ENCODE measurements at regions not wholly inside any gene's neighbourhood (a gene's known extent, or its start where the extent isn't known, plus 50 kb on each side); places are given as distances from the start of the nearest gene placed in this dataset.
A peak's percentile ranks its signal among the peaks of the same experiment; 100 is the strongest.

DNA sequence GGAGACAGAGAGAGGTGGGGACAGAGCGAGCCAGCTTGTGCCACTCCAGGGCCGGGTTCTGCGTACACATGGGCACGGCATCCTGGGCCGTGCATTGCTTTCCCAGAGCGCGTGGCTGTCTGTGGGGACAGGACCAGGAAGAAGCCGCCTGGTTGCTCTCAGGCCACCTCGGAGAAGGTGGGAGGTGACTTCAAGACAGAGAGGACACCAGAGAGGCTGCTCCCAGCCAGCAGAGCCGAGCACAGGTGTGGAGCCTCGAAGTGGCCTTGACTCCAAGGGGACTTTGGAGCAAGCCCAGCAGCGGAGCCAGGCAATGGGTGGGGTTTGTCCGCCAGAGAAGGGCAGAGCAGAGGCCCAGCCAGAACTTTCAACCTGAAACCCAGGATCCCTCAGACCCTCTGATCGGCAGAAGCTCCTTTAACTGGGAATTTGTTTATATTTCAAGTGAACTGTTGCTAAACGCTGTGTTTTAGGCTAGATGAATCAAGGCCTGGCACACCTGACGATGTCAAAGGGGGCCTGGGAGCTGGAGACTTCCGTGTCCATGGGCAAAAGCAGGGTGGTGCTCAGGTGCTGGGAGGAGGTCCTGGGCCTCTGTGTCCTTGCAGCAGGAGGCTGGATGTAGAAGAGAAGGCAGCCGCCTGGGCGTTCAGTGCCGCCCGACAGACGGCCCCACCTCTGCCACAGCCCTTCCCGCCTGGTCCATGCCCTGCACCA, 262.1 kb downstream of the DLL1 start:
- H3K27ac ChIP-seq (ENCODE audit: low read depth, low read length) = no peak overlapping the region
- no peaks in the 10 kb centered on the region for H3K36me3 ChIP-seq (ENCODE audit: control insufficient read depth in 5 of 5, insufficient read depth in 5 of 5, low read length in 5 of 5)
- peaks cover 2 to 15% (median 8%) of the 10 kb centered on the region in 5 donors for H3K4me1 ChIP-seq (ENCODE audit: control insufficient read depth in 5 of 5, insufficient read depth in 5 of 5, low read length in 5 of 5)
- peaks cover 0 to 8% (median 4%) of the 10 kb centered on the region in 5 donors for H3K9me3 ChIP-seq (ENCODE audit: control insufficient read depth in 5 of 5, low read length in 5 of 5)
- H3K4me3 ChIP-seq (ENCODE audit: low read depth in 1 of 5, low read length in 5 of 5) = no peak overlapping the region
- H3K9ac ChIP-seq (ENCODE audit: low read length in 5 of 5) = no peak overlapping the region
- H3K27me3 ChIP-seq (ENCODE audit: control insufficient read depth in 5 of 5, insufficient read depth in 4 of 5, low read length in 5 of 5) = peaks cover 0 to 2% (median 0%) of the 10 kb centered on the region in 5 donors

DNA sequence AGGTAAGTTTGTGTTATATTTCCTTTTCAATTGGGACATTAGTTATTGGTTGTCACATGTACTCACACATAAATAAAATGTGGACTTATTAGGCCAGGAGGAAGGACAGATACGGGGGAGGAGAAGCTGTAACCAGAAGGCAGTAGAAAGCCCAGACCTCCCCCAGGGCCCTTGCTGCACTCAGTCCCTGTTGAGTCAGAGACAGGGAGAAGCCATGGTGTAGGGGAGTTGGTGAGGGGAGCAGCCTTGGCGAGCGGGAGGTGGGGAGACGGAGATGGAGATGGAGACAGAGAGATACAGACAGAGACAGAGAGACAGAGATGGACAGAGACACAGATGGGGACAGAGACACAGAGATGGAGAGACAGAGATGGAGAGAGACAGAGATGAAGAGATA, 263.2 kb downstream of the DLL1 start:
- H3K27ac ChIP-seq (ENCODE audit: low read depth, low read length) = no peak overlapping the region

DNA sequence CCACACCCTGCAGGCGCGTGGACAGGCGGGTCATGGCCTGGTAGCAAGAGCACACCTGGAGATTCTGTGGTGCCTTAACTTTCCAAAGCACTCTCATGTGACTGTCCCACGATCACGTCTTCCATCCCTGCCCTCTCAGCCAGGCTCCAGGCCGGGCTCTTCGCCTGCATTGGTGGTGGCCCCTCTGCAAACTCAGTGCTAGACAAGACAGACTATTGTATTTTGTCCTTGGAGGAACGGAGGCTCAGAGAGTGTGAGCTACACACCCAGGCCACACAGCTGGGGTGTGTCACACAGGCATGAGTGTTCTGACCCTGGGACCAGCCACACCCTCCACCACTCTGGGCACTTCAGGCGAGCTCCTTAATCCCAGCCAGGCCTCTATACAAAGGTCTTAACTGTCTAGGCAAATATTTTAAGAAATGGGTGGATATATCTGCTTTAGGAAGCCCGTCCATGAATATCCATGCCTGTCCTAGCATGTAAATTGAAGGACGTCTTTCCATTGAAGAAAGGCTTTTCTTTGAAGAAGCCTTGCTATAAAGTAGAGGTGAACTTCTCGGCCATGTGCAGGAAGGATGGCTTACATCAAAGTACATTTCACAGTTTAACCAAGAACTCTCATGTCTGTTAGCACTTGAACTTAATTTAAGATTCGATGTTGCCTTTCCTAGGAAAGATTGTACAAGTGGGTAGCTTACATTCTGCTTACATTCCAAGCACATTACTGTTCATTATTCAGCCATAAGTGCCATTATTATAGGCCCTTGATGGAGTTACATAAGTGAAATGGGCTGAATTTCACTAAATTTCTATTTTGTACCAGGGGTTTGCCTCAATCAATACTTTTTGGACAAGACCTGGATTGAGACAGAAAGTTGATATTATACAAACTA, 263.9 kb downstream of the DLL1 start:
- no peaks in the 10 kb centered on the region for H3K9me3 ChIP-seq (ENCODE audit: control insufficient read depth in 5 of 5, low read length in 5 of 5)
- H3K4me1 ChIP-seq (ENCODE audit: control insufficient read depth in 5 of 5, insufficient read depth in 5 of 5, low read length in 5 of 5) = peaks cover 2 to 20% (median 12%) of the 10 kb centered on the region in 5 donors
- peaks cover 0 to 4% (median 3%) of the 10 kb centered on the region in 5 donors for H3K27me3 ChIP-seq (ENCODE audit: control insufficient read depth in 5 of 5, insufficient read depth in 4 of 5, low read length in 5 of 5)
- H3K36me3 ChIP-seq (ENCODE audit: control insufficient read depth in 5 of 5, insufficient read depth in 5 of 5, low read length in 5 of 5) = no peaks in the 10 kb centered on the region
- H3K9ac ChIP-seq (ENCODE audit: low read length in 5 of 5) = no peak overlapping the region
- no peak overlapping the region for H3K4me3 ChIP-seq (ENCODE audit: low read depth in 1 of 5, low read length in 5 of 5)
- H3K27ac ChIP-seq (ENCODE audit: low read depth, low read length) = no peak overlapping the region

More for the DNA sequence above, 263.2 kb downstream of the DLL1 start:
- H3K9ac ChIP-seq (ENCODE audit: low read length in 5 of 5) = no peak overlapping the region
- no peaks in the 10 kb centered on the region for H3K9me3 ChIP-seq (ENCODE audit: control insufficient read depth in 5 of 5, low read length in 5 of 5)
- peaks cover 0 to 4% (median 0%) of the 10 kb centered on the region in 5 donors for H3K27me3 ChIP-seq (ENCODE audit: control insufficient read depth in 5 of 5, insufficient read depth in 4 of 5, low read length in 5 of 5)
- H3K4me1 ChIP-seq (ENCODE audit: control insufficient read depth in 5 of 5, insufficient read depth in 5 of 5, low read length in 5 of 5) = peaks cover 2 to 20% (median 11%) of the 10 kb centered on the region in 5 donors
- H3K36me3 ChIP-seq (ENCODE audit: control insufficient read depth in 5 of 5, insufficient read depth in 5 of 5, low read length in 5 of 5) = no peaks in the 10 kb centered on the region
- no peak overlapping the region for H3K4me3 ChIP-seq (ENCODE audit: low read depth in 1 of 5, low read length in 5 of 5)

DNA sequence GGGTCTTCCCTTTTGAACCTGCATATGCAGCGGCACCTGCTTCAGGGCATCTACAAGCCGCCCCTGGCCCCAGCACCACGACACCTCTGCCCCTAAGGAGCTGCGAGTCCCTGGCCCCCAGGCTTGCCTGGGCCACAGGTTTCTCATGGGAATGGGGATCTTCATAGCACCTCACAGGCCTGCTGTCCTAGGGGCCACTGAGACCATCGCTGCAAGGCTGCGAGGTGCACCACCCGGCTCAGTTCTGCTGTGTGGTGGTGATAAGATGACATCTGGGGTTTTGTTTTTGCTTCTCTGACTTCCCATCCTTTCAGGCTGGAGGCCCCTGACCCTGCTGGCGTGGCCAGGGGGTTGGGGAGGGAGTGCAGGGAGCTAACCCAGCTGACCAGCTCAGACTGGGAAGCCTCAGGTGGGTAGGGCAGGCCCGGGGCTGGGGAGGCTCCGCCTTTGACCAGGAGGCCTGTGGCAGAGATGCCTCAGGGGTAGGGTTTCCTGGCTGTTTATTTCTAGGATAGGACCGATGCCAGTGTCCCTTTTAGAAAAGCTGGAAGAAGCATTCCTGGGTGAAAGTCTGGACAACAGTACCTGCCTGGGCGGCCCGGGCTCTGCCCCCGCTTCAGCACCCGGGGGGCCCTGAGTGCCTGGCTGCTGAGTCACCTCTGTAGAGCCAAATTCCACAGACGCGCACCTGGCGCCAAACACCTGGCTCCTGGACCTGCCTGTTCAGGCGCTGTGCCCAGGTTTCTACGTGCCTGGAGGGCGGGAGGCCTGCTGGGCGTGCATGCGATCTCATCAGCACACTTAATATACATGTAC, 264.7 kb downstream of the DLL1 start:
- Histone ChIP-seq H3K27ac (ENCODE audit: low read depth, low read length) (no peak overlapping the region), H3K4me3 (ENCODE audit: low read depth in 1 of 5, low read length in 5 of 5) (no peak overlapping the region), H3K4me1 (ENCODE audit: control insufficient read depth in 5 of 5, insufficient read depth in 5 of 5, low read length in 5 of 5) (peaks cover 2 to 20% (median 15%) of the 10 kb centered on the region in 5 donors), H3K9ac (ENCODE audit: low read length in 5 of 5) (no peak overlapping the region), H3K27me3 (ENCODE audit: control insufficient read depth in 5 of 5, insufficient read depth in 4 of 5, low read length in 5 of 5) (peaks cover 0 to 4% (median 3%) of the 10 kb centered on the region in 5 donors), H3K9me3 (ENCODE audit: control insufficient read depth in 5 of 5, low read length in 5 of 5) (no peaks in the 10 kb centered on the region), H3K36me3 (ENCODE audit: control insufficient read depth in 5 of 5, insufficient read depth in 5 of 5, low read length in 5 of 5) (no peaks in the 10 kb centered on the region)

DNA sequence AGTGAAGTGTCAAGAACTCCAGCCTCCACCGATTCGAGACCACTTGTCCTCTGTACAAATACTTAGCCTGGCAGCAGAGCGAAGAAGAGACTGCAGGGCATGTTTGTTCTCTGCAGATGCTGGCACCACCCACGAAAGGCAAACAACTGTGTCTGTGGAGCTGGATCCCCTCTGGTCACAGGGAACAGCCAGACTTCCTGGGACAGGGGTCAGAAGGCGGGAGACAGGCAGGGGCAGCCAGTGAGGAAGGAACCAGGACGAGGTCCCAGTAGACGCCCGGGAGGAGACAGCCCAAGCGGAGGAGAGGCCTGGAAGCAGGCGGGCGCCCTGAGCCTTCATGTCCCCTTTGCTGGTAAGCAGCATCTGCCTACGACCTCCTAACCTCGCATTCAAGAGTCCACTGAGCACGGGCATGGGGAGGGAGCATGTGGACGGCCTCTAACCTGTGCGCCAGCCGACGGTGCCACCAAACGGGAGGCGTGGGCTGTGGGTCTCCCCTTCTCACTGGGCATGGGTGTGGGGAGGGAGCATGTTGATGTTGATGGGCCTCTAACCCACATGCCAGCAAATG, 265.5 kb downstream of the DLL1 start:
- H3K4me3 ChIP-seq (ENCODE audit: low read depth in 1 of 5, low read length in 5 of 5) = no peak overlapping the region
- no peaks in the 10 kb centered on the region for H3K9me3 ChIP-seq (ENCODE audit: control insufficient read depth in 5 of 5, low read length in 5 of 5)
- H3K27ac ChIP-seq (ENCODE audit: low read depth, low read length) = no peak overlapping the region
- no peaks in the 10 kb centered on the region for H3K36me3 ChIP-seq (ENCODE audit: control insufficient read depth in 5 of 5, insufficient read depth in 5 of 5, low read length in 5 of 5)
- H3K4me1 ChIP-seq (ENCODE audit: control insufficient read depth in 5 of 5, insufficient read depth in 5 of 5, low read length in 5 of 5) = peaks cover 2 to 20% (median 15%) of the 10 kb centered on the region in 5 donors
- H3K27me3 ChIP-seq (ENCODE audit: control insufficient read depth in 5 of 5, insufficient read depth in 4 of 5, low read length in 5 of 5) = peaks cover 0 to 3% (median 2%) of the 10 kb centered on the region in 5 donors
- H3K9ac ChIP-seq (ENCODE audit: low read length in 5 of 5) = no peak overlapping the region

DNA sequence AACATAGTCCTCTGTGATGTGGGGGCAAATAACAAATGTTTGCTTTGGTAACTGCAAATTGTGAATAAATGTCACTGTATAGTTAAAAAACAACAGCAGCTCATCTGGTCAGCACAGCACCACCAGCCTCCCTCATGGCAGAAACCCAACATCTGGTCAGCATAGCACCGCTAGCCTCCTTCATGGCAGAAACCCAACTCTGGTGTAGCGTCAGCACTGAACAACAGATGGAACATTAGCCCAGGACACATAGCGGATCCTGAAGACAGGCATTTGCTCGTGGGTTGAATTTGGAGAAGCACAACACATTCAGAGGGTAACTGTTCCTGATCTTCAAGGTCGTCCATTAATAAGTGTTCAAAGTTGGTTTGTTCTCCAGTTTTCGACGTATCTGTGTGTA, 265.9 kb downstream of the DLL1 start:
- peaks cover 0 to 3% (median 2%) of the 10 kb centered on the region in 5 donors for H3K27me3 ChIP-seq (ENCODE audit: control insufficient read depth in 5 of 5, insufficient read depth in 4 of 5, low read length in 5 of 5)
- no peak overlapping the region for H3K27ac ChIP-seq (ENCODE audit: low read depth, low read length)
- no peak overlapping the region for H3K4me3 ChIP-seq (ENCODE audit: low read depth in 1 of 5, low read length in 5 of 5)
- H3K4me1 ChIP-seq (ENCODE audit: control insufficient read depth in 5 of 5, insufficient read depth in 5 of 5, low read length in 5 of 5) = peaks cover 2 to 22% (median 15%) of the 10 kb centered on the region in 5 donors
- H3K9me3 ChIP-seq (ENCODE audit: control insufficient read depth in 5 of 5, low read length in 5 of 5) = no peaks in the 10 kb centered on the region
- H3K36me3 ChIP-seq (ENCODE audit: control insufficient read depth in 5 of 5, insufficient read depth in 5 of 5, low read length in 5 of 5) = no peaks in the 10 kb centered on the region
- no peak overlapping the region for H3K9ac ChIP-seq (ENCODE audit: low read length in 5 of 5)

DNA sequence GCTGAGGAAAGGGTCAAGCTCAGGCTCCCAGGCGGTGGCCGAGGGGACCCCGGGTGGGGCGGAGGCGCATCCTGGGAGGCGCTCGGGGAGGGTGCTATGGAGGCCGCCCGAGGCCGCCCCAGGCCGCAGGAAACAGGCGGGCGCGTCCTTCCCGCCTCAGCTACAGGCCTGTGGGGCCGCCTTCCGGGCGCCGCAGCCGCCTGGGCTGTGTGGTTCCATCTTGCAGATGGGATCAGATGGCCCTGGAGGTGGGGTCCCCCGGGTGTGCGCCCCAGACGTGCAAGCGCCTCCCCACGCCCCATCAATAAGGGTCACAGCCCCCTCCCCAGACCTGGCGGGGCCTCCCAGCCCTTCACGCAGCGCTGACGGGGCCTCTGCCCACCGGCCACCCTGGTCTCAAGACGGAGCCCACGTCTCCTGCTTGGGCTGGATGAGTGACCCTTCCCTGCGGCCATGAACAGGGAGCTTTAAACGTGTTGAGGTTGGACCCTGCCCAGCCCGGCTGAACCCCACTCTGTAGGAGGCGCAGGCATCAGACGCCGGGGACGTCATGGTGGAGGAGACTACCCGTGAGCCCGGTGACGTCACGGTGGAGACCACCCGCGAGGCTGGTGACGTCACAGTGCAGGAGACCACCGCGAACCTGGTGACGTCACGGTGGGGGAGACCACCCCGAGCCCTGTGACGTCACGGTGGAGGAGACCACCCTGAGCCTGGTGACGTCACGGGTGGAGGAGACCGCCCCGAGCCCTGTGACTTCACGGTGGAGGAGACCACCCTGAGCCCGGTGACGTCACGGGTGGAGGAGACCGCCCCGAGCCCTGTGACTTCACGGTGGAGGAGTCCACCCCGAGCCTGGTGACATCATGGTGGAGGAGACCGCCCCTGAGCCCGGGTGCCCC, 267.0 kb downstream of the DLL1 start:
- Histone ChIP-seq H3K27ac (ENCODE audit: low read depth, low read length) (no peak overlapping the region), H3K9ac (ENCODE audit: low read length in 5 of 5) (peak overlapping the region in 1 of 5 donors; percentile 12), H3K4me1 (ENCODE audit: control insufficient read depth in 5 of 5, insufficient read depth in 5 of 5, low read length in 5 of 5) (peaks cover 2 to 30% (median 15%) of the 10 kb centered on the region in 5 donors), H3K36me3 (ENCODE audit: control insufficient read depth in 5 of 5, insufficient read depth in 5 of 5, low read length in 5 of 5) (no peaks in the 10 kb centered on the region), H3K9me3 (ENCODE audit: control insufficient read depth in 5 of 5, low read length in 5 of 5) (no peaks in the 10 kb centered on the region), H3K27me3 (ENCODE audit: control insufficient read depth in 5 of 5, insufficient read depth in 4 of 5, low read length in 5 of 5) (peaks cover 0 to 3% (median 2%) of the 10 kb centered on the region in 5 donors), H3K4me3 (ENCODE audit: low read depth in 1 of 5, low read length in 5 of 5) (peak overlapping the region in 3 of 5 donors; percentile 9 to 28 (median 21))

DNA sequence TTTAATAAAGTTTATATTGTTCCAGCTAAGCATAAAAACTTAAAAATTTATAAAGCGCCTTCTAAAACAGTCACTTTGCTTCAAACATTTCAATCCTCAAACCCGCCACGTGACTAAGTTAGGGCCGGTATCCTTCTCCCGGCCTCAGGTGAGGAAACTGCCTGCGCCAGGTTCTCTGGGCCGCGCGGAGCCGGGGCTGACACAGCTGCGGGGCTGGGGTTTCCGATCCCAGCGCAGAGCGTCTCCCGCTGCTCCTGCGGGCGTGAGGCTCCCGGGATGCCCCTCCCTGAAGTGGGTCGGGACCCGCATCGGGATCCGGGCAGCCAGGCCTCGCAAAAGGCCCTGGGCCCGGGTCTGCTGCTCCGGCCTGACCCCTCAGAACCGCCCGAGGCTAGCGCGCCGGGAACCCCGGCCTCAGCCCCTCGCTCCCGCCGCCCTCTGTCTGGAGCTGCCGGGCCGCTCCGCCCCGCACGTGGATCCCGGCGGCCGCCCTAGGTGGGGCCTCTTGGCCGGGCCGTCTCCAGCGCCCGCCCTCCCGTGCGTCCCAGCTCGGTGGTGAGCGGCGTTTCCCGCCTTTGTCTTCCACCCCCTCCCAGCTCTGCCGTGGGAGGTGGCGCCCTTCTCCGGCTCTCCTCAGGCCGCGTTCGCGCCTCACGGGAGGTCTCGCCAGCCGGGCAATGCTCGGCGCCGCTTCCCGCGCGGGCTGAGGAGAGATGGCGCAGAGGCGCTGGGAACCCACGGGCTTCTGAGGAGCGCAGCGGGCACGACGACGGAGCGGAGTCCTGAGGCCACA, 267.9 kb downstream of the DLL1 start:
- Histone ChIP-seq H3K27me3 (ENCODE audit: control insufficient read depth in 5 of 5, insufficient read depth in 4 of 5, low read length in 5 of 5) (peaks cover 0 to 3% (median 2%) of the 10 kb centered on the region in 5 donors), H3K9me3 (ENCODE audit: control insufficient read depth in 5 of 5, low read length in 5 of 5) (no peaks in the 10 kb centered on the region), H3K4me3 (ENCODE audit: low read depth in 1 of 5, low read length in 5 of 5) (peak overlapping the region in 3 of 5 donors; percentile 9 to 28 (median 21)), H3K4me1 (ENCODE audit: control insufficient read depth in 5 of 5, insufficient read depth in 5 of 5, low read length in 5 of 5) (peaks cover 2 to 30% (median 15%) of the 10 kb centered on the region in 5 donors), H3K27ac (ENCODE audit: low read depth, low read length) (no peak overlapping the region), H3K36me3 (ENCODE audit: control insufficient read depth in 5 of 5, insufficient read depth in 5 of 5, low read length in 5 of 5) (no peaks in the 10 kb centered on the region), H3K9ac (ENCODE audit: low read length in 5 of 5) (peak overlapping the region in 1 of 5 donors; percentile 12)
